ENCODE measurements at regions not wholly inside any gene's neighbourhood (a gene's known extent, or its start where the extent isn't known, plus 50 kb on each side); places are given as distances from the start of the nearest gene placed in this dataset.

- no peak for DNase-seq
- TF ChIP-seq CTCF (IDR thresholded peaks at IDR 0.05): no peak
- Histone ChIP-seq H3K27me3 (ENCODE audit: insufficient read depth in 3 of 3, low read length in 2 of 3) (peaks cover 0 to 3% (median 0%) of the 10 kb centered on the region in 3 donors), H3K4me1 (no peaks in the 10 kb centered on the region), H3K36me3 (ENCODE audit: insufficient read depth in 1 of 2, low read depth in 1 of 2) (no peaks in the 10 kb centered on the region), H3K4me3 (no peak overlapping the region), H3K27ac (no peak overlapping the region), H3K9me3 (no peaks in the 10 kb centered on the region)
- no peak for ATAC-seq
- intact Hi-C loops (cut with DNase I): no loop called here
- 69 to 79% (median 78%) methylated on average over 2 of the region's 2 CpGs for WGBS, 3 donors
Observed at GRCh38 chr3:102545276-102545675, 110.5 kb downstream of the ZPLD1 start.

DNA sequence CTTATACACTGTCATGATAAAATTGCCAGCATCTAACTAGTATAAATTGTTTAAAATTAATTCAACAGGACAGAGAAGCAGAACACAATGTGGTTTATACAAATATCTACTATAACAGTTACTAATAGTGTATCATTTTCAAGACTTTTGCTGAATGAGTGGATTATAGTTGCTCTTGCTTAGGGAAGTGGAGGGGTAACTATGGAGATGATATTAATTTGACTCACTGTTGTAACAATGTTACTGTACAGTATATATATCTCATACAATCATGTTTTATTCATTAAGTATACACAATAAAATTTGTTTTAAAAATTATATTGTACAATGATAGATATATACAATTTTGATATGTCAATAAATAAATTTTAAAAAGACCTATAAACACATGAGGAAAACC lies 119.1 kb downstream of the ZPLD1 start:
- intact Hi-C loops (cut with DNase I): no loop called here
- TF ChIP-seq CTCF (IDR thresholded peaks at IDR 0.05): no peak
- Histone ChIP-seq H3K4me1 (no peaks in the 10 kb centered on the region), H3K4me3 (no peak overlapping the region), H3K9me3 (no peaks in the 10 kb centered on the region), H3K27me3 (ENCODE audit: insufficient read depth in 3 of 3, low read length in 2 of 3) (no peaks in the 10 kb centered on the region), H3K27ac (no peak overlapping the region), H3K36me3 (ENCODE audit: insufficient read depth in 1 of 2, low read depth in 1 of 2) (no peaks in the 10 kb centered on the region)
- DNase-seq: no peak
- no peak for ATAC-seq

- H3K27ac ChIP-seq: no peak overlapping the region
- no peak for ATAC-seq
- TF ChIP-seq CTCF (IDR thresholded peaks at IDR 0.05): no peak
- no peak overlapping the region for H3K4me3 ChIP-seq
- intact Hi-C loops (cut with DNase I): no loop called here
- 59 to 67% (median 67%) methylated on average over 2 of the region's 2 CpGs for WGBS, 3 donors
- no peaks in the 10 kb centered on the region for H3K9me3 ChIP-seq
- no peaks in the 10 kb centered on the region for H3K4me1 ChIP-seq
- H3K36me3 ChIP-seq (ENCODE audit: insufficient read depth in 1 of 2, low read depth in 1 of 2): no peaks in the 10 kb centered on the region
- H3K27me3 ChIP-seq (ENCODE audit: insufficient read depth in 3 of 3, low read length in 2 of 3): no peaks in the 10 kb centered on the region
- no peak for DNase-seq
Observed at GRCh38 chr3:102570511-102570910, 135.7 kb downstream of the ZPLD1 start.

DNA sequence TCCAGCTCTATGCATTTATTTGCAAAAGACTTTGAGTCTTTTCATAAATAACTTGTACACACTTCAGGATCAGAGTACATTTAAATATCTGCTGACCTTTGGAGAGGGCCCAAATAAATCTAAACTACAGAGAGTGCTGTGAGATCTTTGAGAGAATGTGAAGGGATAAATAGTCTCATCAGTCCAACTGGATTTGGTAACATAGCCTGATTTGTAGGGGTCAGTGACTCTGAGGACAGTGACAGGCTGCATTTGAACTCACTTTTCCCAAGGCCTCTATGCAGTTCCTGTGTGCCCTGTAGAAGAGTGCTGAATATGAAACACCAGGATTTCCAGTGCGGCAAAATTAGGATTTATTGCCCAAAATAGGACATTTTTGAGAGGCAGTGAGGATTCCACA lies 136.2 kb downstream of the ZPLD1 start:
- no peak for ATAC-seq
- no peaks in the 10 kb centered on the region for H3K9me3 ChIP-seq
- no peaks in the 10 kb centered on the region for H3K27me3 ChIP-seq (ENCODE audit: insufficient read depth in 3 of 3, low read length in 2 of 3)
- WGBS, 3 donors: 80 to 87% (median 86%) methylated on average over 1 of the region's 1 CpG
- H3K4me1 ChIP-seq: no peaks in the 10 kb centered on the region
- DNase-seq: no peak
- TF ChIP-seq CTCF (IDR thresholded peaks at IDR 0.05): no peak
- no peaks in the 10 kb centered on the region for H3K36me3 ChIP-seq (ENCODE audit: insufficient read depth in 1 of 2, low read depth in 1 of 2)
- no peak overlapping the region for H3K27ac ChIP-seq
- H3K4me3 ChIP-seq: no peak overlapping the region
- intact Hi-C loops (cut with DNase I): no loop called here

- Histone ChIP-seq H3K9me3 (no peaks in the 10 kb centered on the region), H3K36me3 (ENCODE audit: insufficient read depth in 1 of 2, low read depth in 1 of 2) (no peaks in the 10 kb centered on the region), H3K4me3 (no peak overlapping the region), H3K27ac (no peak overlapping the region), H3K27me3 (ENCODE audit: insufficient read depth in 3 of 3, low read length in 2 of 3) (no peaks in the 10 kb centered on the region), H3K4me1 (no peaks in the 10 kb centered on the region)
- 83 to 91% (median 86%) methylated on average over 2 of the region's 2 CpGs for WGBS, 3 donors
- TF ChIP-seq CTCF (IDR thresholded peaks at IDR 0.05): no peak
- ATAC-seq (no peak), DNase-seq (no peak)
- intact Hi-C loops (cut with DNase I): no loop called here
Observed at GRCh38 chr3:102571720-102572384, 137.0 kb downstream of the ZPLD1 start.

Measured in psoas muscle (tissue), 7 donors.